Fibroblast of skin of right biceps (primary cell): ENCODE measurements at regions not wholly inside any gene's neighbourhood (a gene's known extent, or its start where the extent isn't known, plus 50 kb on each side); places are given as distances from the start of the nearest gene placed in this dataset.

Experiments
- DNase-seq: peaks from one replicate; pipeline ENCODE4 v3.0.0-alpha.2; 2013

- DNase-seq, result no peak
These were observed 56.0 kb upstream of the MGAT4C start for GRCh38 chr12:86312232-86312631.
